ENCODE measurements at regions not wholly inside any gene's neighbourhood (a gene's known extent, or its start where the extent isn't known, plus 50 kb on each side); places are given as distances from the start of the nearest gene placed in this dataset.

GRCh38 chr13:111573801-111574200 lies 253.4 kb downstream of the TEX29 start:
- H3K9ac ChIP-seq (ENCODE audit: low read length): no peak overlapping the region
- TF ChIP-seq REST (IDR thresholded peaks at IDR 0.05; ENCODE audit: borderline replicate concordance): no peak
- TF ChIP-seq SMC3 (conservative IDR thresholded peaks at IDR 0.05; ENCODE audit: poor library complexity): no peak
- TF ChIP-seq MXI1 (conservative IDR thresholded peaks at IDR 0.05; ENCODE audit: poor library complexity, severe bottlenecking): no peak
- TF ChIP-seq CTCF (IDR thresholded peaks at IDR 0.05; ENCODE audit: poor library complexity, severe bottlenecking): no peak
- no peak for TF ChIP-seq TAF1 (IDR thresholded peaks at IDR 0.05; ENCODE audit: low read depth)
- TF ChIP-seq EP300 (conservative IDR thresholded peaks at IDR 0.05; ENCODE audit: poor library complexity, severe bottlenecking): no peak
- no peak for TF ChIP-seq RAD21 (conservative IDR thresholded peaks at IDR 0.05)
- TF ChIP-seq EZH2 (IDR thresholded peaks at IDR 0.05; ENCODE audit: borderline replicate concordance, insufficient read depth, low read length, poor library complexity, severe bottlenecking): no peak
- no peak for TF ChIP-seq POLR2AphosphoS5 (IDR thresholded peaks at IDR 0.05)
- H3K79me2 ChIP-seq (replicated peaks; ENCODE audit: insufficient read depth, low read length): no peaks in the 10 kb centered on the region
- H3K36me3 ChIP-seq (ENCODE audit: insufficient read depth, low read length): no peaks in the 10 kb centered on the region
- H3K4me2 ChIP-seq (ENCODE audit: low read length): no peak overlapping the region
- no peaks in the 10 kb centered on the region for H4K20me1 ChIP-seq (ENCODE audit: insufficient read depth)
- H3K27ac ChIP-seq (ENCODE audit: low read length): no peak overlapping the region
- H2AFZ ChIP-seq (ENCODE audit: low read depth, low read length): no peak overlapping the region
- peaks cover 11% of the 10 kb centered on the region for H3K9me3 ChIP-seq (ENCODE audit: low read length)
- H3K9me2 ChIP-seq (ENCODE audit: insufficient read depth, low read length): no peaks in the 10 kb centered on the region
- no peaks in the 10 kb centered on the region for H3K27me3 ChIP-seq (ENCODE audit: insufficient read depth, low read depth, low read length)
- no peaks in the 10 kb centered on the region for H3F3A ChIP-seq (ENCODE audit: insufficient read depth, low read length, poor library complexity, severe bottlenecking)
- H3K4me3 ChIP-seq (ENCODE audit: low read length): no peak overlapping the region

- no peak overlapping the region for H3K9ac ChIP-seq (ENCODE audit: low read length)
- no peak overlapping the region for H3K27ac ChIP-seq (ENCODE audit: low read length)
- H3K36me3 ChIP-seq (ENCODE audit: insufficient read depth, low read length): no peaks in the 10 kb centered on the region
- no peaks in the 10 kb centered on the region for H3K9me2 ChIP-seq (ENCODE audit: insufficient read depth, low read length)
- H3F3A ChIP-seq (ENCODE audit: insufficient read depth, low read length, poor library complexity, severe bottlenecking): no peaks in the 10 kb centered on the region
- TF ChIP-seq MXI1 (conservative IDR thresholded peaks at IDR 0.05; ENCODE audit: poor library complexity, severe bottlenecking): no peak
- no peak for TF ChIP-seq POLR2AphosphoS5 (IDR thresholded peaks at IDR 0.05)
- no peak for TF ChIP-seq SMC3 (conservative IDR thresholded peaks at IDR 0.05; ENCODE audit: poor library complexity)
- TF ChIP-seq EP300 (conservative IDR thresholded peaks at IDR 0.05; ENCODE audit: poor library complexity, severe bottlenecking): no peak
- no peak for TF ChIP-seq TAF1 (IDR thresholded peaks at IDR 0.05; ENCODE audit: low read depth)
- TF ChIP-seq RAD21 (conservative IDR thresholded peaks at IDR 0.05): no peak
- TF ChIP-seq CTCF (IDR thresholded peaks at IDR 0.05; ENCODE audit: poor library complexity, severe bottlenecking): no peak
- no peak for TF ChIP-seq EZH2 (IDR thresholded peaks at IDR 0.05; ENCODE audit: borderline replicate concordance, insufficient read depth, low read length, poor library complexity, severe bottlenecking)
- no peak for TF ChIP-seq REST (IDR thresholded peaks at IDR 0.05; ENCODE audit: borderline replicate concordance)
- H3K79me2 ChIP-seq (replicated peaks; ENCODE audit: insufficient read depth, low read length): no peaks in the 10 kb centered on the region
- no peaks in the 10 kb centered on the region for H4K20me1 ChIP-seq (ENCODE audit: insufficient read depth)
- no peak overlapping the region for H3K4me2 ChIP-seq (ENCODE audit: low read length)
- H2AFZ ChIP-seq (ENCODE audit: low read depth, low read length): no peak overlapping the region
- no peak overlapping the region for H3K4me3 ChIP-seq (ENCODE audit: low read length)
- peaks cover 11% of the 10 kb centered on the region for H3K9me3 ChIP-seq (ENCODE audit: low read length)
- no peaks in the 10 kb centered on the region for H3K27me3 ChIP-seq (ENCODE audit: insufficient read depth, low read depth, low read length)
Observed at GRCh38 chr13:111575276-111575675, 254.8 kb downstream of the TEX29 start.
